Superior temporal gyrus (tissue), 1 donor: ENCODE measurements at regions not wholly inside any gene's neighbourhood (a gene's known extent, or its start where the extent isn't known, plus 50 kb on each side); places are given as distances from the start of the nearest gene placed in this dataset.
"Not testable (repeated sequence)": the region's sequence is repeated elsewhere in the genome, so short reads cannot be mapped to it uniquely, and the experiment has no call there.

Experiments used
- DNase-seq: peaks from one replicate; pipeline ENCODE4 v3.0.0-alpha.2; 2016; ENCODE audit errors: extremely low spot score

- DNase-seq, result not testable (repeated sequence)
Observed at GRCh38 chrX:126641076-126641475, 88.5 kb upstream of the DCAF12L1 start.

GRCh38 chrX:126655061-126655460, 102.4 kb upstream of the DCAF12L1 start:
- no peak for DNase-seq

GRCh38 chrX:126658447-126658846, 105.8 kb upstream of the DCAF12L1 start:
- DNase-seq, result peak; percentile 7

GRCh38 chrX:126670258-126670657, 117.6 kb upstream of the DCAF12L1 start:
- no peak for DNase-seq

- DNase-seq, result not testable (repeated sequence)
Observed at GRCh38 chrX:126673366-126673765, 120.8 kb upstream of the DCAF12L1 start.

- DNase-seq, result not testable (repeated sequence)
Observed at GRCh38 chrX:126673816-126674491, 121.3 kb upstream of the DCAF12L1 start.

- DNase-seq, result no peak
Observed at GRCh38 chrX:126695375-126695896, 124.1 kb upstream of the PRR32 start.

GRCh38 chrX:126697091-126697490, 122.4 kb upstream of the PRR32 start:
- DNase-seq, result no peak

- no peak for DNase-seq
Observed at GRCh38 chrX:126701380-126701779, 118.1 kb upstream of the PRR32 start.

GRCh38 chrX:126718440-126718839, 101.1 kb upstream of the PRR32 start:
- DNase-seq, result no peak

- no peak for DNase-seq
Observed at GRCh38 chrX:126719208-126719607, 100.3 kb upstream of the PRR32 start.

- no peak for DNase-seq
Observed at GRCh38 chrX:126723881-126724280, 95.6 kb upstream of the PRR32 start.

- DNase-seq, result no peak
Observed at GRCh38 chrX:126733874-126734273, 85.7 kb upstream of the PRR32 start.
